ENCODE measurements at regions not wholly inside any gene's neighbourhood (a gene's known extent, or its start where the extent isn't known, plus 50 kb on each side); places are given as distances from the start of the nearest gene placed in this dataset.

GRCh38 chr13:109884462-109884861 is 98.1 kb upstream of the IRS2 start:
- TF ChIP-seq CTCF (IDR thresholded peaks at IDR 0.05; ENCODE audit: low read depth, low read length, missing input control) (no peak), ZBTB33 (IDR thresholded peaks at IDR 0.05) (no peak), SP1 (IDR thresholded peaks at IDR 0.05) (no peak), YY1 (IDR thresholded peaks at IDR 0.05) (no peak)
- TF ChIP-seq, protein P1, sequence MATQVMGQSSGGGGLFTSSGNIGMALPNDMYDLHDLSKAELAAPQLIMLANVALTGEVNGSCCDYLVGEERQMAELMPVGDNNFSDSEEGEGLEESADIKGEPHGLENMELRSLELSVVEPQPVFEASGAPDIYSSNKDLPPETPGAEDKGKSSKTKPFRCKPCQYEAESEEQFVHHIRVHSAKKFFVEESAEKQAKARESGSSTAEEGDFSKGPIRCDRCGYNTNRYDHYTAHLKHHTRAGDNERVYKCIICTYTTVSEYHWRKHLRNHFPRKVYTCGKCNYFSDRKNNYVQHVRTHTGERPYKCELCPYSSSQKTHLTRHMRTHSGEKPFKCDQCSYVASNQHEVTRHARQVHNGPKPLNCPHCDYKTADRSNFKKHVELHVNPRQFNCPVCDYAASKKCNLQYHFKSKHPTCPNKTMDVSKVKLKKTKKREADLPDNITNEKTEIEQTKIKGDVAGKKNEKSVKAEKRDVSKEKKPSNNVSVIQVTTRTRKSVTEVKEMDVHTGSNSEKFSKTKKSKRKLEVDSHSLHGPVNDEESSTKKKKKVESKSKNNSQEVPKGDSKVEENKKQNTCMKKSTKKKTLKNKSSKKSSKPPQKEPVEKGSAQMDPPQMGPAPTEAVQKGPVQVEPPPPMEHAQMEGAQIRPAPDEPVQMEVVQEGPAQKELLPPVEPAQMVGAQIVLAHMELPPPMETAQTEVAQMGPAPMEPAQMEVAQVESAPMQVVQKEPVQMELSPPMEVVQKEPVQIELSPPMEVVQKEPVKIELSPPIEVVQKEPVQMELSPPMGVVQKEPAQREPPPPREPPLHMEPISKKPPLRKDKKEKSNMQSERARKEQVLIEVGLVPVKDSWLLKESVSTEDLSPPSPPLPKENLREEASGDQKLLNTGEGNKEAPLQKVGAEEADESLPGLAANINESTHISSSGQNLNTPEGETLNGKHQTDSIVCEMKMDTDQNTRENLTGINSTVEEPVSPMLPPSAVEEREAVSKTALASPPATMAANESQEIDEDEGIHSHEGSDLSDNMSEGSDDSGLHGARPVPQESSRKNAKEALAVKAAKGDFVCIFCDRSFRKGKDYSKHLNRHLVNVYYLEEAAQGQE (IDR thresholded peaks at IDR 0.05) = no peak
